ENCODE measurements at regions not wholly inside any gene's neighbourhood (a gene's known extent, or its start where the extent isn't known, plus 50 kb on each side); places are given as distances from the start of the nearest gene placed in this dataset.

GRCh38 chr1:157419845-157420542, 132.3 kb downstream of the FCRL5 start:
- no peak for TF ChIP-seq CTCF (IDR thresholded peaks at IDR 0.05; ENCODE audit: insufficient read depth, low read depth, low read length, missing control alignments)
- H3K4me3 ChIP-seq (ENCODE audit: low read depth, low read length) = no peak overlapping the region
- no peak for DNase-seq (ENCODE audit: low read depth)

GRCh38 chr1:157418659-157419058, 133.7 kb downstream of the FCRL5 start:
- no peak overlapping the region for H3K4me3 ChIP-seq (ENCODE audit: low read depth, low read length)
- TF ChIP-seq CTCF (IDR thresholded peaks at IDR 0.05; ENCODE audit: insufficient read depth, low read depth, low read length, missing control alignments) = no peak
- DNase-seq (ENCODE audit: low read depth) = no peak

DNA sequence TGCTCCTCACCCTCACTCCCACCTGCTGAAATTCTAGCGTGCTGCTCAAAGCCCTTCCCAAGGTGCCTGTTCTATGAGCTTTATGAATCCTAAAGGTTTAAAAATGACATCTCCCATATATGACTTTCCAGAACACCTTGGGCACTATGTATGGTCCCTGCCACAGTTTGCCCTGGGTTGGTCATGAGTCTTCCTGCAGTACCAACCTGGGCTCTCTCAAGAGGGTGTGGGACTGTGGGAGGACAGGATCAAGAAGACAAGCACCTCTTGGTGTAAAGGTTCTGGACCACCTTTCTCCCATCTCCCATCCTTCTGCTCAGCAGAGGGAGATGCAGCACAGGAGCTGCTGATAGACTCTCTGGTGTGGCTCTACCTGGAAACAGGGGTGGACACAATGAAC, 134.1 kb downstream of the FCRL5 start:
- no peak for TF ChIP-seq CTCF (IDR thresholded peaks at IDR 0.05; ENCODE audit: insufficient read depth, low read depth, low read length, missing control alignments)
- no peak overlapping the region for H3K4me3 ChIP-seq (ENCODE audit: low read depth, low read length)
- DNase-seq (ENCODE audit: low read depth) = no peak

GRCh38 chr1:157415661-157416060, 136.7 kb downstream of the FCRL5 start:
- no peak for TF ChIP-seq CTCF (IDR thresholded peaks at IDR 0.05; ENCODE audit: insufficient read depth, low read depth, low read length, missing control alignments)
- no peak for DNase-seq (ENCODE audit: low read depth)
- no peak overlapping the region for H3K4me3 ChIP-seq (ENCODE audit: low read depth, low read length)

- DNase-seq (ENCODE audit: low read depth) = no peak
- H3K4me3 ChIP-seq (ENCODE audit: low read depth, low read length) = no peak overlapping the region
- TF ChIP-seq CTCF (IDR thresholded peaks at IDR 0.05; ENCODE audit: insufficient read depth, low read depth, low read length, missing control alignments) = no peak
Measured at GRCh38 chr1:157412308-157412707, 140.0 kb downstream of the FCRL5 start.

GRCh38 chr1:157411769-157412168, 140.5 kb downstream of the FCRL5 start:
- no peak for DNase-seq (ENCODE audit: low read depth)
- no peak for TF ChIP-seq CTCF (IDR thresholded peaks at IDR 0.05; ENCODE audit: insufficient read depth, low read depth, low read length, missing control alignments)
- H3K4me3 ChIP-seq (ENCODE audit: low read depth, low read length) = no peak overlapping the region

GRCh38 chr1:157411064-157411463, 141.3 kb downstream of the FCRL5 start:
- no peak overlapping the region for H3K4me3 ChIP-seq (ENCODE audit: low read depth, low read length)
- DNase-seq (ENCODE audit: low read depth) = no peak
- TF ChIP-seq CTCF (IDR thresholded peaks at IDR 0.05; ENCODE audit: insufficient read depth, low read depth, low read length, missing control alignments) = no peak

Measured in GM12865 (cell line).